Gastroesophageal sphincter (tissue), 3 donors: ENCODE measurements at regions not wholly inside any gene's neighbourhood (a gene's known extent, or its start where the extent isn't known, plus 50 kb on each side); places are given as distances from the start of the nearest gene placed in this dataset.

Experiments
- EP300 ChIP-seq: sonication (generic); formaldehyde crosslinking; IDR thresholded peaks from one replicate; pipeline ENCODE4 v1.6.1; 2017; ENCODE audit warnings: antibody characterized with exemption, mild to moderate bottlenecking
- POLR2A ChIP-seq, 2 donors: fragments of 450-650 bp; IDR thresholded peaks; one replicate each; pipeline ENCODE4 v1.6.1; 2017; ENCODE audit warnings: antibody characterized with exemption in 2 of 2, mild to moderate bottlenecking in 2 of 2, moderate library complexity in 1 of 2
- TF ChIP-seq, protein P1 (sequence below), 4 experiments: fragments of 200-600 bp in 2 of 4; fragments of 450-650 bp in 2 of 4; sonication (generic) in 1 of 4; IDR thresholded peaks; one replicate each; pipeline ENCODE4 v1.5.1; 2017 to 2019; ENCODE audit warnings: antibody characterized with exemption in 4 of 4, mild to moderate bottlenecking in 2 of 4, moderate library complexity in 2 of 4

DNA sequence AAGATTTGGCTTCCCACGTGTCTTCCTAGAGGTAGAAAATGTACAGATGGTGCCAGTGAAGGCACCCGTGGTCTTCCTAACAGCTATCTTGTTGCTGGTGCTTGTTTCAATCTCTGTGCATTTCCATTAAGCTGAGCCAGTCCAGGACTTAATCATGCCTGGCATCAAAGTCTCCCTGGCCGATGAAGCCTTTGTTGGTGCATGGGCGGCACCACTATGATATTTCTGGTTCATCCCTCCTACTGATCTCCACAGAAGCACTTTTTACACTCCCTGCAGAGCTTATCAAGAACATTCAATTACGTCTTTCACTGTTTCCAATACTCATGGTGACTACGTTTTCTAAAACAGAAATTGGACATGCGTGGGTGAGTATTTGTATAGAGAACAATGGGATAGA, 128.4 kb downstream of the TTC8 start:
- TF ChIP-seq POLR2A (IDR thresholded peaks at IDR 0.05) (no peak), EP300 (no peak)
- TF ChIP-seq, protein P1, sequence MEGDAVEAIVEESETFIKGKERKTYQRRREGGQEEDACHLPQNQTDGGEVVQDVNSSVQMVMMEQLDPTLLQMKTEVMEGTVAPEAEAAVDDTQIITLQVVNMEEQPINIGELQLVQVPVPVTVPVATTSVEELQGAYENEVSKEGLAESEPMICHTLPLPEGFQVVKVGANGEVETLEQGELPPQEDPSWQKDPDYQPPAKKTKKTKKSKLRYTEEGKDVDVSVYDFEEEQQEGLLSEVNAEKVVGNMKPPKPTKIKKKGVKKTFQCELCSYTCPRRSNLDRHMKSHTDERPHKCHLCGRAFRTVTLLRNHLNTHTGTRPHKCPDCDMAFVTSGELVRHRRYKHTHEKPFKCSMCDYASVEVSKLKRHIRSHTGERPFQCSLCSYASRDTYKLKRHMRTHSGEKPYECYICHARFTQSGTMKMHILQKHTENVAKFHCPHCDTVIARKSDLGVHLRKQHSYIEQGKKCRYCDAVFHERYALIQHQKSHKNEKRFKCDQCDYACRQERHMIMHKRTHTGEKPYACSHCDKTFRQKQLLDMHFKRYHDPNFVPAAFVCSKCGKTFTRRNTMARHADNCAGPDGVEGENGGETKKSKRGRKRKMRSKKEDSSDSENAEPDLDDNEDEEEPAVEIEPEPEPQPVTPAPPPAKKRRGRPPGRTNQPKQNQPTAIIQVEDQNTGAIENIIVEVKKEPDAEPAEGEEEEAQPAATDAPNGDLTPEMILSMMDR (IDR thresholded peaks at IDR 0.05) = no peak
